ENCODE measurements at regions not wholly inside any gene's neighbourhood (a gene's known extent, or its start where the extent isn't known, plus 50 kb on each side); places are given as distances from the start of the nearest gene placed in this dataset.

DNA sequence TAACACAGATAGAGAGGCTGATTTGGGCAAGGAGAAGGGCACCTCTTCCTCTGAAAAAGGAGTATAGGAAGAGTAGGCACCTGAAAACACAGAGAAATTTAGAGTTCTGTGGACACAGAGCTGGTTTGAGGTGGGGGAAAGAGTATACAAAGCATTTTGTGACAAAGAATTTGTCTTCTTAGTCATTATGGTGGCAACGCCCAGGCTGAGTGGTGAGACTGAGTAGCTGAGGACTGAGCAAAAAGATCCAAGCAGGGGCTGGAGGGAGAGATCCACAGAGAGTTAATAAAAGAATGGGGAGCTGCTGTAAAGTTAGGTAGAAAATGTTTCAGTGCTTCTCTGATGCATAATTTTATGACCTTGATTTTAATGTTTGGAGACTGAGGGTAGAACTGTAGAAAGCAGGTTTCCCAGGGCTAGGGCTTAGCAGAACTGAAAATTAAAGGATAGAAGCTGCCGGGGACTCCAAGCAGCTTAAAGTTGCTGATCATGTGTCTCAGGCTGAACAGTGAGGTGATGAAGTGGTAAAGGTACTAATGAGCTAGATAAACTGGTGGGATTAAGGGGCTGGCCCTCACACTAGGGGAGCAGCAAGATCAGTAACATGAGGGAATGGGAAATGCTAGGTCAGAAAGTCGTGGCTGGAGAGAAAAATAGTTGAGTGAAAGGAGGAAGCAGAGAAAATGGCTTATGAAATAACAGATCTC, 118.9 kb downstream of the CEP44 start:
- TF ChIP-seq, protein P1, sequence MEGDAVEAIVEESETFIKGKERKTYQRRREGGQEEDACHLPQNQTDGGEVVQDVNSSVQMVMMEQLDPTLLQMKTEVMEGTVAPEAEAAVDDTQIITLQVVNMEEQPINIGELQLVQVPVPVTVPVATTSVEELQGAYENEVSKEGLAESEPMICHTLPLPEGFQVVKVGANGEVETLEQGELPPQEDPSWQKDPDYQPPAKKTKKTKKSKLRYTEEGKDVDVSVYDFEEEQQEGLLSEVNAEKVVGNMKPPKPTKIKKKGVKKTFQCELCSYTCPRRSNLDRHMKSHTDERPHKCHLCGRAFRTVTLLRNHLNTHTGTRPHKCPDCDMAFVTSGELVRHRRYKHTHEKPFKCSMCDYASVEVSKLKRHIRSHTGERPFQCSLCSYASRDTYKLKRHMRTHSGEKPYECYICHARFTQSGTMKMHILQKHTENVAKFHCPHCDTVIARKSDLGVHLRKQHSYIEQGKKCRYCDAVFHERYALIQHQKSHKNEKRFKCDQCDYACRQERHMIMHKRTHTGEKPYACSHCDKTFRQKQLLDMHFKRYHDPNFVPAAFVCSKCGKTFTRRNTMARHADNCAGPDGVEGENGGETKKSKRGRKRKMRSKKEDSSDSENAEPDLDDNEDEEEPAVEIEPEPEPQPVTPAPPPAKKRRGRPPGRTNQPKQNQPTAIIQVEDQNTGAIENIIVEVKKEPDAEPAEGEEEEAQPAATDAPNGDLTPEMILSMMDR (IDR thresholded peaks at IDR 0.05; ENCODE audit: insufficient read depth, low read length) = no peak
- TF ChIP-seq GABPA (IDR thresholded peaks at IDR 0.05; ENCODE audit: low read depth) = no peak
